Islet precursor cell (in vitro differentiated cells): ENCODE measurements at regions not wholly inside any gene's neighbourhood (a gene's known extent, or its start where the extent isn't known, plus 50 kb on each side); places are given as distances from the start of the nearest gene placed in this dataset.
"Not testable (repeated sequence)": the region's sequence is repeated elsewhere in the genome, so short reads cannot be mapped to it uniquely, and the experiment has no call there.

Experiments used
- DNase-seq: peaks from one replicate; pipeline ENCODE4 v3.0.0-alpha.2; 2018

GRCh38 chrX:46366381-46367207 lies 178.6 kb downstream of the ZNF674 start:
- no peak for DNase-seq

GRCh38 chrX:46354481-46354880 lies 190.7 kb downstream of the ZNF674 start:
- DNase-seq = no peak

GRCh38 chrX:46341767-46342322 lies 203.4 kb downstream of the ZNF674 start:
- DNase-seq = no peak

- DNase-seq = no peak
These were observed 204.5 kb downstream of the ZNF674 start for GRCh38 chrX:46340696-46341095.

GRCh38 chrX:46333550-46333949 lies 211.7 kb downstream of the ZNF674 start:
- DNase-seq = peak; percentile 92

- DNase-seq = no peak
These were observed 214.2 kb downstream of the ZNF674 start for GRCh38 chrX:46330981-46331380.

GRCh38 chrX:46330513-46330912 lies 214.7 kb downstream of the ZNF674 start:
- no peak for DNase-seq

GRCh38 chrX:46328133-46328532 lies 217.1 kb downstream of the ZNF674 start:
- no peak for DNase-seq

- DNase-seq = peak; percentile 96
These were observed 217.6 kb downstream of the ZNF674 start for GRCh38 chrX:46327566-46328115.

GRCh38 chrX:46326161-46326560 lies 219.1 kb downstream of the ZNF674 start:
- DNase-seq = peak; percentile 71

- DNase-seq = peak; percentile 97
These were observed 219.8 kb downstream of the ZNF674 start for GRCh38 chrX:46325312-46325877.

- no peak for DNase-seq
These were observed 221.1 kb downstream of the ZNF674 start for GRCh38 chrX:46324166-46324565.

- DNase-seq = not testable (repeated sequence)
These were observed 222.3 kb downstream of the ZNF674 start for GRCh38 chrX:46322929-46323328.

- DNase-seq = no peak
These were observed 223.5 kb downstream of the ZNF674 start for GRCh38 chrX:46321676-46322075.

- DNase-seq = no peak
These were observed 225.5 kb downstream of the ZNF674 start for GRCh38 chrX:46319750-46320149.

GRCh38 chrX:46318551-46318950 lies 226.7 kb downstream of the ZNF674 start:
- DNase-seq = no peak

GRCh38 chrX:46317163-46317562 lies 228.1 kb downstream of the ZNF674 start:
- no peak for DNase-seq

GRCh38 chrX:46311581-46312120 lies 233.6 kb downstream of the ZNF674 start:
- DNase-seq = no peak

- DNase-seq = no peak
These were observed 234.3 kb downstream of the ZNF674 start for GRCh38 chrX:46310815-46311497.

GRCh38 chrX:46308110-46308509 lies 237.1 kb downstream of the ZNF674 start:
- no peak for DNase-seq

GRCh38 chrX:46306103-46306502 lies 239.1 kb downstream of the ZNF674 start:
- no peak for DNase-seq

GRCh38 chrX:46305431-46305830 lies 239.8 kb downstream of the ZNF674 start:
- no peak for DNase-seq

GRCh38 chrX:46301903-46302302 lies 243.3 kb downstream of the ZNF674 start:
- DNase-seq = no peak
